H1 (cell line): ENCODE measurements at regions not wholly inside any gene's neighbourhood (a gene's known extent, or its start where the extent isn't known, plus 50 kb on each side); places are given as distances from the start of the nearest gene placed in this dataset.
A peak's percentile ranks its signal among the peaks of the same experiment; 100 is the strongest.

Experiments
- CTCF ChIA-PET: fragments of 300-600 bp; sonication (Branson Sonifier 250); formaldehyde crosslinking; loops from one replicate; lab custom pipeline; 2021; ENCODE audit not compliant: partially characterized antibody; lab: Charles Lee
- POLR2A ChIA-PET: fragments of 300-600 bp; sonication (Branson Sonifier 250); formaldehyde crosslinking; loops from one replicate; lab custom pipeline; 2021; ENCODE audit warnings: inconsistent platforms; ENCODE audit not compliant: partially characterized antibody; lab: Charles Lee
- DNase-seq, 2 experiments: peaks; one replicate each; pipeline versions ENCODE4 v3.0.0 to v3.0.0-alpha.2; 2010 to 2022; ENCODE audit warnings: low spot score in 2 of 2, low read depth in 1 of 2, mixed read lengths in 1 of 2
- FAIRE-seq: peaks from 2 replicates; lab custom pipeline; 2011; peaks lifted over from hg19 to GRCh38; lab: Jason Lieb, UNC
- H2AFZ ChIP-seq: 2 replicates; pipeline ENCODE4 v1.8.1; 2012; ENCODE audit warnings: low read length, inconsistent platforms
- H2AK5ac ChIP-seq: 2 replicates; pipeline ENCODE4 v1.6.1; 2013; ENCODE audit warnings: low read depth, low read length
- H2BK120ac ChIP-seq: replicated peaks from 2 replicates; pipeline ENCODE3; 2013; ENCODE audit warnings: low read depth, low read length, inconsistent platforms
- H2BK12ac ChIP-seq: 2 replicates; pipeline ENCODE4 v1.6.1; 2013; ENCODE audit warnings: low read depth, low read length
- H2BK15ac ChIP-seq: 2 replicates; pipeline ENCODE4 v1.6.1; 2013; ENCODE audit warnings: low read length
- H2BK20ac ChIP-seq: 2 replicates; pipeline ENCODE4 v1.6.1; 2013; ENCODE audit warnings: low read length
- H2BK5ac ChIP-seq: 2 replicates; pipeline ENCODE4 v1.6.1; 2013; ENCODE audit warnings: low read depth, low read length
- H3K14ac ChIP-seq: 2 replicates; pipeline ENCODE4 v1.6.1; 2013; ENCODE audit warnings: inconsistent platforms; ENCODE audit not compliant: insufficient read length
- H3K18ac ChIP-seq: 2 replicates; pipeline ENCODE4 v1.6.1; 2013; ENCODE audit warnings: low read length; ENCODE audit errors: extremely low read depth
- H3K23ac ChIP-seq: 2 replicates; pipeline ENCODE4 v1.6.1; 2013; ENCODE audit warnings: inconsistent platforms; ENCODE audit not compliant: insufficient read length
- H3K23me2 ChIP-seq: 2 replicates; pipeline ENCODE4 v1.6.1; 2013; ENCODE audit warnings: low read depth, low read length
- H3K27ac ChIP-seq: 2 replicates; pipeline ENCODE4 v1.6.1; 2011; ENCODE audit warnings: low read depth, low read length, inconsistent platforms
- H3K27me3 ChIP-seq, 4 experiments: replicated peaks in 1 of 4; 1 replicate in 1 of 4; 2 replicates in 3 of 4; pipeline versions ENCODE4 v1.6.1 to v1.8.1; 2011 to 2013; ENCODE audit warnings: low read length in 3 of 4, mild to moderate bottlenecking in 3 of 4, inconsistent platforms in 2 of 4, mixed read lengths in 2 of 4, moderate library complexity in 1 of 4; ENCODE audit not compliant: control insufficient read depth in 3 of 4, insufficient read depth in 3 of 4; ENCODE audit errors: extremely low read depth in 1 of 4
- H3K36me3 ChIP-seq, 4 experiments: 2 replicates each; pipeline versions ENCODE4 v1.6.1 to v1.8.1; 2011 to 2013; ENCODE audit warnings: mild to moderate bottlenecking in 4 of 4, low read length in 3 of 4, moderate library complexity in 2 of 4, control low read depth in 1 of 4, inconsistent platforms in 1 of 4; ENCODE audit not compliant: insufficient read depth in 4 of 4, control insufficient read depth in 2 of 4
- H3K4ac ChIP-seq: replicated peaks from 2 replicates; pipeline ENCODE3; 2013; ENCODE audit warnings: low read length, low read depth, mixed read lengths, inconsistent platforms; ENCODE audit not compliant: insufficient read length
- H3K4me1 ChIP-seq, 4 experiments: replicated peaks in 1 of 4; 1 replicate in 1 of 4; 2 replicates in 3 of 4; pipeline versions ENCODE4 v1.6.1 to v1.8.1; 2011 to 2013; ENCODE audit warnings: low read length in 3 of 4, inconsistent platforms in 2 of 4, mixed read lengths in 1 of 4; ENCODE audit not compliant: insufficient read depth in 4 of 4, control insufficient read depth in 3 of 4
- H3K4me2 ChIP-seq, 2 experiments: 2 replicates each; pipeline versions ENCODE4 v1.6.1 to v1.8.1; 2011 to 2013; ENCODE audit warnings: low read depth in 2 of 2, low read length in 2 of 2, control low read depth in 1 of 2, inconsistent platforms in 1 of 2, mild to moderate bottlenecking in 1 of 2; ENCODE audit not compliant: insufficient read depth in 1 of 2
- H3K4me3 ChIP-seq, 4 experiments: fragments of 200-600, 300-600 bp in 1 of 4; sonication (generic), shearing (Covaris generic), sonication (Bioruptor Twin) in 1 of 4; 2 replicates each; pipeline versions ENCODE4 v1.5.1 to v1.8.1; 2011 to 2016; ENCODE audit warnings: low read length in 4 of 4, low read depth in 3 of 4, control low read depth in 2 of 4, inconsistent platforms in 2 of 4, mild to moderate bottlenecking in 2 of 4, mixed read lengths in 1 of 4, moderate library complexity in 1 of 4; ENCODE audit not compliant: insufficient read depth in 2 of 4; ENCODE audit errors: extremely low read depth in 1 of 4
- H3K56ac ChIP-seq: replicated peaks from 2 replicates; pipeline ENCODE3; 2013; ENCODE audit warnings: low read depth, mild to moderate bottlenecking, mixed read lengths, low read length, inconsistent platforms; ENCODE audit not compliant: insufficient read length
- H3K79me1 ChIP-seq: 2 replicates; pipeline ENCODE4 v1.6.1; 2013; ENCODE audit warnings: low read depth, low read length, control low read depth
- H3K79me2 ChIP-seq, 2 experiments: 2 replicates each; pipeline versions ENCODE4 v1.6.1 to v1.8.1; 2012 to 2013; ENCODE audit warnings: low read length in 2 of 2, mild to moderate bottlenecking in 2 of 2, inconsistent platforms in 1 of 2; ENCODE audit not compliant: insufficient read depth in 2 of 2, control insufficient read depth in 1 of 2
- H3K9ac ChIP-seq, 4 experiments: replicated peaks in 1 of 4; 1 replicate in 1 of 4; 2 replicates in 3 of 4; pipeline versions ENCODE4 v1.6.1 to v1.8.1; 2011 to 2013; ENCODE audit warnings: low read depth in 3 of 4, low read length in 3 of 4, control low read depth in 2 of 4, mild to moderate bottlenecking in 2 of 4, moderate library complexity in 2 of 4, inconsistent platforms in 1 of 4; ENCODE audit errors: extremely low read depth in 1 of 4
- H3K9me3 ChIP-seq, 2 experiments: 2 replicates each; pipeline versions ENCODE4 v1.6.1 to v1.8.1; 2012 to 2013; ENCODE audit warnings: mild to moderate bottlenecking in 2 of 2, moderate library complexity in 2 of 2, control low read depth in 1 of 2, inconsistent platforms in 1 of 2, low read depth in 1 of 2, low read length in 1 of 2, mixed read lengths in 1 of 2; ENCODE audit not compliant: insufficient read depth in 2 of 2
- H4K20me1 ChIP-seq, 2 experiments: replicated peaks in 1 of 2; 2 replicates each; pipeline versions ENCODE3 to v1.8.1; 2011 to 2013; ENCODE audit warnings: inconsistent platforms in 2 of 2, low read length in 2 of 2, mild to moderate bottlenecking in 1 of 2; ENCODE audit not compliant: insufficient read depth in 2 of 2, control insufficient read depth in 1 of 2
- H4K5ac ChIP-seq: 2 replicates; pipeline ENCODE4 v1.6.1; 2013; ENCODE audit warnings: low read length, low read depth, mixed read lengths, inconsistent platforms; ENCODE audit not compliant: insufficient read length
- H4K8ac ChIP-seq: 2 replicates; pipeline ENCODE4 v1.8.0; 2013; ENCODE audit warnings: mild to moderate bottlenecking, moderate library complexity, low read length, inconsistent platforms; ENCODE audit not compliant: insufficient read depth; ENCODE audit errors: extremely low read depth
- H4K91ac ChIP-seq: replicated peaks from 2 replicates; pipeline ENCODE3; 2013; ENCODE audit warnings: low read length, mixed read lengths, inconsistent platforms; ENCODE audit not compliant: insufficient read length
- WGBS, 2 experiments: shearing (Covaris generic) in 1 of 2; methylation state at CpG; one replicate each; pipeline versions ENCODE4 v1.1.6 to v1.1.7; 2013 to 2015; ENCODE audit warnings: low lambda C conversion rate in 2 of 2, mixed read lengths in 2 of 2, inconsistent platforms in 1 of 2, low coverage in 1 of 2, missing lambda C conversion rate in 1 of 2; ENCODE audit not compliant: insufficient replicate concordance in 2 of 2, insufficient coverage in 1 of 2, insufficient read length in 1 of 2; ENCODE audit errors: extremely low coverage in 1 of 2, missing lambda C conversion rate in 1 of 2; 5-methylcytosine and 5-hydroxymethylcytosine counted together

- Histone ChIP-seq H4K8ac (no peak overlapping the region), H3K14ac (no peak overlapping the region), H2BK12ac (no peak overlapping the region; the same call in 1 of the 2 replicates), H3K9ac (no peak overlapping the region), H3K4ac (no peak overlapping the region), H3K4me2 (no peak overlapping the region), H4K91ac (no peak overlapping the region), H2BK5ac (no peak overlapping the region), H3K18ac (no peak overlapping the region), H3K27ac (no peak overlapping the region), H3K23me2 (no peaks in the 10 kb centered on the region), H2BK120ac (no peak overlapping the region), H3K79me1 (no peaks in the 10 kb centered on the region), H3K4me3 (no peak overlapping the region), H3K27me3 (no peaks in the 10 kb centered on the region), H3K4me1 (no peaks in the 10 kb centered on the region), H3K36me3 (no peaks in the 10 kb centered on the region), H3K56ac (no peak overlapping the region), H2AFZ (peak overlapping the region; percentile 68; the same call in 1 of the 2 replicates), H4K5ac (no peak overlapping the region), H3K23ac (no peak overlapping the region), H2BK20ac (no peak overlapping the region), H2AK5ac (no peak overlapping the region), H2BK15ac (no peak overlapping the region), H3K9me3 (no peaks in the 10 kb centered on the region), H4K20me1 (no peaks in the 10 kb centered on the region), H3K79me2 (no peaks in the 10 kb centered on the region)
- FAIRE-seq (no peak), DNase-seq (no peak)
- ChIA-PET POLR2A (no interaction called here), CTCF (interaction anchor here (1.7 kb wide), 1 partner anchor 13 kb away, joined by 4 read pairs; no protein-coding TSS in a partner anchor)
- WGBS, 2 experiments = 89% methylated on average over 4 of the region's 4 CpGs; no CpG with 5 or more reads in 1 of the 2 experiments
Measured at GRCh38 chr4:96295143-96295741, 455.3 kb downstream of the PDHA2 start.
